ENCODE measurements at regions not wholly inside any gene's neighbourhood (a gene's known extent, or its start where the extent isn't known, plus 50 kb on each side); places are given as distances from the start of the nearest gene placed in this dataset.

DNA sequence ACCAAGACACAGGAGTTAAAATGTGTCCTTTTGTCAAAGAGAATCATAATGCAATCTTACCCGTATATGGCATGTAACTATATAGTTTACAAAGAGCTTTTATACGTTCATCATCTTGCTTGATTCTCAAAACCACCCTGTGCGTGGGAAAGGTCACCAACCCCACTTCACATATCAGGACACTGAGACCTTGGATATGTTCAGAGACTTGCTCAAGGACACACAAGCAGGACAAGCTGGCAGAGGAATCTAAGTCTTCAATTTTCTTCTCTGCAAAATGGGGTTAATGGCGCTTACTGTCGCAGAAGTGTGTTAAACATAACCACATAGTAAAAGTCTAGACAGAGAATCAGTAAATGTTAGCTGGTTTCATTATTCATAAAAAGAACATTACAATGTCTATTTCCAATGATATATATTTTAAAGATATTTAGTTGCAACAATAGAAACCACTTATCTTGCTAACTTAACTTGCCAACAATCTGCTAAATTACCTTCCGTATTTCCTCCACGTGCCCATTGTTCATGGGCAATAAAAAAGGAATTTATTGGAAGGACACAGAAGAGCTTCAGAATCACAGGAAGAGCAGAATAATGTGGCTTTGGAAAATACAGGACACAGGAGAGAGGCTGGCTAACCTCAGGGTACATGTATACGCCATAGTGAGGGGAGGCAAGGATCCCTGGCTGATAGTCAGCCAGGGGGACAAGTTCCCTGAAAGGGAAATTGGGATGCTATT lies 64.6 kb upstream of the TAPT1 start:
- no peak for ATAC-seq
- Histone ChIP-seq H3K4me1 (ENCODE audit: insufficient read depth, low read length) (no peaks in the 10 kb centered on the region), H3K9me3 (ENCODE audit: low read length) (no peaks in the 10 kb centered on the region), H3K27me3 (ENCODE audit: control insufficient read depth in 1 of 2, insufficient read depth in 2 of 2, low read length in 2 of 2) (no peaks in the 10 kb centered on the region), H2AFZ (ENCODE audit: low read length) (no peak overlapping the region), H3K4me2 (ENCODE audit: low read depth, low read length) (no peak overlapping the region), H3K79me2 (ENCODE audit: insufficient read depth, low read length) (no peaks in the 10 kb centered on the region), H3K36me3 (replicated peaks in 1 of 2; ENCODE audit: control insufficient read depth in 1 of 2, insufficient read depth in 2 of 2, low read length in 2 of 2) (no peaks in the 10 kb centered on the region), H3K27ac (ENCODE audit: extremely low read length, insufficient read depth, low read length) (no peak overlapping the region), H3K4me3 (replicated peaks in 1 of 3; ENCODE audit: insufficient read depth in 1 of 3, low read depth in 2 of 3, low read length in 3 of 3) (no peak overlapping the region), H4K20me1 (ENCODE audit: insufficient read depth, low read length) (no peaks in the 10 kb centered on the region), H3K9ac (ENCODE audit: insufficient read depth, low read depth, low read length) (no peak overlapping the region)
- ChIA-PET POLR2A (no interaction called here), CTCF (ENCODE audit: low intra/inter-chr PET ratio, low total read pairs) (interaction anchor here (1.1 to 1.6 kb wide), 2 partner anchors 153 to 1034 kb away, joined by 3 to 16 read pairs; no protein-coding TSS in a partner anchor)
- FAIRE-seq, result no peak
- WGBS (ENCODE audit: low lambda C conversion rate), result 53% methylated on average over 8 of the region's 8 CpGs
- in situ Hi-C loops (cut with HindIII; ENCODE audit: extremely low pct_ligation_motif_present, low pct_unique_long_range_greater_than_20kb), result loop anchor here (5.0 to 25.0 kb wide), 3 partner anchors 156 to 1171 kb away; no protein-coding TSS in a partner anchor
- DNase-seq (ENCODE audit: low spot score), result no peak
- no TSS peak for BruUV-seq (replicated peaks)
- intact Hi-C loops (cut with micrococcal nuclease; ENCODE audit: unreplicated experiment), result loop anchor here (1.0 to 5.0 kb wide), 2 partner anchors 152 to 626 kb away; no protein-coding TSS in a partner anchor
- TF ChIP-seq SATB2 (CRISPR knock-in tag; IDR thresholded peaks at IDR 0.05) (no peak), ZZZ3 (CRISPR knock-in tag; IDR thresholded peaks at IDR 0.05; ENCODE audit: borderline replicate concordance) (no peak), MED8 (CRISPR knock-in tag; IDR thresholded peaks at IDR 0.05; ENCODE audit: insufficient replicate concordance) (no peak), PRMT3 (CRISPR knock-in tag; IDR thresholded peaks at IDR 0.05; ENCODE audit: borderline replicate concordance, low read depth) (no peak), DNMT1 (CRISPR knock-in tag; IDR thresholded peaks at IDR 0.05) (no peak)

GRCh38 chr4:16289897-16290554 lies 63.8 kb upstream of the TAPT1 start:
- Histone ChIP-seq H3K4me2 (ENCODE audit: low read depth, low read length) (no peak overlapping the region), H4K20me1 (ENCODE audit: insufficient read depth, low read length) (no peaks in the 10 kb centered on the region), H2AFZ (ENCODE audit: low read length) (no peak overlapping the region), H3K4me1 (ENCODE audit: insufficient read depth, low read length) (no peaks in the 10 kb centered on the region), H3K27me3 (ENCODE audit: control insufficient read depth in 1 of 2, insufficient read depth in 2 of 2, low read length in 2 of 2) (no peaks in the 10 kb centered on the region), H3K4me3 (replicated peaks in 1 of 3; ENCODE audit: insufficient read depth in 1 of 3, low read depth in 2 of 3, low read length in 3 of 3) (no peak overlapping the region), H3K9me3 (ENCODE audit: low read length) (no peaks in the 10 kb centered on the region; the same call in 1 of the 2 replicates), H3K79me2 (ENCODE audit: insufficient read depth, low read length) (no peaks in the 10 kb centered on the region), H3K27ac (ENCODE audit: extremely low read length, insufficient read depth, low read length) (no peak overlapping the region), H3K36me3 (replicated peaks in 1 of 2; ENCODE audit: control insufficient read depth in 1 of 2, insufficient read depth in 2 of 2, low read length in 2 of 2) (no peaks in the 10 kb centered on the region), H3K9ac (ENCODE audit: insufficient read depth, low read depth, low read length) (no peak overlapping the region)
- intact Hi-C loops (cut with micrococcal nuclease; ENCODE audit: unreplicated experiment) (loop anchor here (1.0 to 5.0 kb wide), 2 partner anchors 153 to 627 kb away; no protein-coding TSS in a partner anchor), in situ Hi-C loops (cut with HindIII; ENCODE audit: extremely low pct_ligation_motif_present, low pct_unique_long_range_greater_than_20kb) (loop anchor here (5.0 to 25.0 kb wide), 3 partner anchors 157 to 1172 kb away; no protein-coding TSS in a partner anchor)
- ChIA-PET CTCF (ENCODE audit: low intra/inter-chr PET ratio, low total read pairs) (interaction anchor here (1.0 to 1.6 kb wide), 3 partner anchors 154 to 1158 kb away, joined by 3 to 16 read pairs (median 3); no protein-coding TSS in a partner anchor), POLR2A (no interaction called here)
- no peak for FAIRE-seq
- WGBS (ENCODE audit: low lambda C conversion rate), result 2% methylated on average over 4 of the region's 4 CpGs
- ATAC-seq, result no peak
- DNase-seq (ENCODE audit: low spot score), result peak; percentile 7
- BruUV-seq (replicated peaks), result no TSS peak
- TF ChIP-seq CTCF (CRISPR knock-in tag; IDR thresholded peaks at IDR 0.05) (peak; percentile 67), ZNF597 (CRISPR knock-in tag; IDR thresholded peaks at IDR 0.05) (no peak), EEA1 (CRISPR knock-in tag; IDR thresholded peaks at IDR 0.05; ENCODE audit: borderline replicate concordance) (no peak), STAG1 (CRISPR knock-in tag; IDR thresholded peaks at IDR 0.05) (peak; percentile 74), ZNF589 (CRISPR knock-in tag; conservative IDR thresholded peaks at IDR 0.05) (no peak), EP300 (IDR thresholded peaks at IDR 0.05; ENCODE audit: low read depth in 2 of 2, low read length in 2 of 2) (no peak), EP300 (CRISPR knock-in tag; IDR thresholded peaks at IDR 0.05; ENCODE audit: borderline replicate concordance) (no peak), ZFY (CRISPR knock-in tag; IDR thresholded peaks at IDR 0.05) (no peak), NFIB (CRISPR knock-in tag; IDR thresholded peaks at IDR 0.05; ENCODE audit: borderline replicate concordance) (no peak)

Measured in HepG2 (cell line).